ENCODE measurements at regions not wholly inside any gene's neighbourhood (a gene's known extent, or its start where the extent isn't known, plus 50 kb on each side); places are given as distances from the start of the nearest gene placed in this dataset.

DNA sequence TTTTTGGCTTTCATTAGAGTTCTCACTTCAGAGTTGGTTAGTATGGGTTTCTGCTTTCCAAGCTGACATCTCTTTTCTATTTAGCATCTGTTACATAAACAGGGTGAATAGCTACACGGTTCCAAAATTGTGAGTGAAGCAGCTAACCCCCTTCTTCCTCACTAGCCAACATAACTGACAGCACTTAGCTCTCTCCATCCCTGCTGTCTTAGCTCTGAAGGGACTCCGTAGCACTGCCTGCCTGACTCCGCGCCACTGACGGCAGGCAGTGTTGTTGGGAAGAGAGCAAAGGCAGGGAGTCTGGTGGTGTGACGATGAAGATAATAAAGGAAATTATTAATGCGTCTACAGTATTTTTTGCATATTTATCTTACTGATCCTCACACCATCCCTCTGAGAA lies 247.0 kb downstream of the PTBP2 start:
- POLR2A ChIA-PET: no interaction called here
- Histone ChIP-seq H3K4me1 (ENCODE audit: control insufficient read depth, insufficient read depth, low read length) (0 out of 2 replicates have a peak, but pooled peaks cover 3% of the 10 kb centered on the region), H3K36me3 (ENCODE audit: control insufficient read depth in 2 of 2, insufficient read depth in 1 of 2, low read length in 2 of 2) (no peaks in the 10 kb centered on the region), H3K4me3 (ENCODE audit: low read depth, low read length) (no peak overlapping the region), H3K27ac (ENCODE audit: extremely low read depth, low read depth, low read length) (no peak overlapping the region), H3K9me3 (ENCODE audit: control insufficient read depth, insufficient read depth, low read depth, low read length) (no peaks in the 10 kb centered on the region)
- CTCF ChIA-PET: interaction anchor here (0.6 to 0.7 kb wide), 2 partner anchors 85 to 126 kb away, joined by 3 to 4 read pairs; no protein-coding TSS in a partner anchor
- no peak for TF ChIP-seq ZXDB (tag by site-specific recombination; IDR thresholded peaks at IDR 0.05)

DNA sequence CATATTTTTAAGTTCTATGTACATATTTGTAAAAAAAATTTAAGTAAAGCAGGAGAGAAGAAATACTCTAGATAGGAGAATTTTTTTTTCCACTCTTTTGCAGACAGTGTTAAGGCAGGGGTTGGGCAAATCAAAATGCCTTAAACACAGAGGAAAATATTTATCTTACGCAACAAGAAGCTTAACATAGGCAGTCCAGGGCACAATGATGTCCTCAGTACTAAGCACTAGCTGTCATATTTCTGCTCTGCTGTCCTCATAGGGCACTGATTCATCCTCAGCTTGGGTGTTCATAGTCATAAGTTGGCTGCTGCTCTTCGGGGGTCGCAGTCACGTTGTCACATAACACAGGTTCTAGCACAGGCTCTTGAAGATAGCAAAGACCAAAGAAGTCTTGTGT lies 247.4 kb downstream of the PTBP2 start:
- no peak overlapping the region for H3K27ac ChIP-seq (ENCODE audit: extremely low read depth, low read depth, low read length)
- no peaks in the 10 kb centered on the region for H3K9me3 ChIP-seq (ENCODE audit: control insufficient read depth, insufficient read depth, low read depth, low read length)
- POLR2A ChIA-PET: no interaction called here
- 0 out of 2 replicates have a peak, but pooled peaks cover 3% of the 10 kb centered on the region for H3K4me1 ChIP-seq (ENCODE audit: control insufficient read depth, insufficient read depth, low read length)
- H3K4me3 ChIP-seq (ENCODE audit: low read depth, low read length): no peak overlapping the region
- TF ChIP-seq ZBTB20 (tag by site-specific recombination; IDR thresholded peaks at IDR 0.05) (no peak), MEIS1 (CRISPR knock-in tag; IDR thresholded peaks at IDR 0.05; ENCODE audit: borderline replicate concordance) (no peak), ZNF514 (tag by site-specific recombination; IDR thresholded peaks at IDR 0.05) (no peak), ZSCAN30 (tag by site-specific recombination; IDR thresholded peaks at IDR 0.05) (no peak)
- CTCF ChIA-PET: interaction anchor here (0.7 to 1.5 kb wide), 2 partner anchors 82 to 84 kb away, joined by 3 to 7 read pairs; no protein-coding TSS in a partner anchor
- no peaks in the 10 kb centered on the region for H3K36me3 ChIP-seq (ENCODE audit: control insufficient read depth in 2 of 2, insufficient read depth in 1 of 2, low read length in 2 of 2)

DNA sequence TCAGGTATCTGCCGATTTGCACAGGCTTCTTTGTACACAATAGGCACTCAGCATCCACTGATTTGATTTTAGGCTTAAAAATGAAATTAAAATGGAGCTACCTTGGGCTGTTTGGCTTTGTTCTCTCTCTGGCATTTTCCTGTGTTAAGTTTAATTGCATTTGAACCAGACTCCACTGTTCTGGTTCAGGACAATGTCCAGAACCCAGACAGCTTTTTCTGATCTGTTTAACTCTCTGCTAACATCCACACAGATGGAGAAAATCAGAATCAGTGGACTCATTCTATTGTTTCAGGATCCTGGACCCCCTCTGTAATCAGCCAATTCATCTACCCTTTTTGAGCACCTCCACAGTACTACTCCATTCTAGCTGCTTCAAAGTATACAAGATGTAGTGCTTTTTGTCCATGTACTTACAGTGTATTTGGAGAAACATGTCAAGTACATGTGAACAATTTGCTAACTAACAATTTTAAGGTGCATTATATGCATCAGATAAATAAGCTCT lies 248.1 kb downstream of the PTBP2 start:
- ChIA-PET POLR2A (no interaction called here), CTCF (interaction anchor here (0.6 to 1.5 kb wide), 3 partner anchors 81 to 1498 kb away, joined by 3 to 7 read pairs (median 5); no protein-coding TSS in a partner anchor)
- TF ChIP-seq ZNF292 (tag by site-specific recombination; IDR thresholded peaks at IDR 0.05; ENCODE audit: borderline replicate concordance, low read depth): no peak
- no peak for TF ChIP-seq ZNF501 (tag by site-specific recombination; IDR thresholded peaks at IDR 0.05)
- TF ChIP-seq ZNF660 (tag by site-specific recombination; IDR thresholded peaks at IDR 0.05): no peak
- TF ChIP-seq ZNF132 (tag by site-specific recombination; IDR thresholded peaks at IDR 0.05; ENCODE audit: borderline replicate concordance): no peak
- TF ChIP-seq ZNF600 (tag by site-specific recombination; IDR thresholded peaks at IDR 0.05): no peak
- TF ChIP-seq, protein P1, sequence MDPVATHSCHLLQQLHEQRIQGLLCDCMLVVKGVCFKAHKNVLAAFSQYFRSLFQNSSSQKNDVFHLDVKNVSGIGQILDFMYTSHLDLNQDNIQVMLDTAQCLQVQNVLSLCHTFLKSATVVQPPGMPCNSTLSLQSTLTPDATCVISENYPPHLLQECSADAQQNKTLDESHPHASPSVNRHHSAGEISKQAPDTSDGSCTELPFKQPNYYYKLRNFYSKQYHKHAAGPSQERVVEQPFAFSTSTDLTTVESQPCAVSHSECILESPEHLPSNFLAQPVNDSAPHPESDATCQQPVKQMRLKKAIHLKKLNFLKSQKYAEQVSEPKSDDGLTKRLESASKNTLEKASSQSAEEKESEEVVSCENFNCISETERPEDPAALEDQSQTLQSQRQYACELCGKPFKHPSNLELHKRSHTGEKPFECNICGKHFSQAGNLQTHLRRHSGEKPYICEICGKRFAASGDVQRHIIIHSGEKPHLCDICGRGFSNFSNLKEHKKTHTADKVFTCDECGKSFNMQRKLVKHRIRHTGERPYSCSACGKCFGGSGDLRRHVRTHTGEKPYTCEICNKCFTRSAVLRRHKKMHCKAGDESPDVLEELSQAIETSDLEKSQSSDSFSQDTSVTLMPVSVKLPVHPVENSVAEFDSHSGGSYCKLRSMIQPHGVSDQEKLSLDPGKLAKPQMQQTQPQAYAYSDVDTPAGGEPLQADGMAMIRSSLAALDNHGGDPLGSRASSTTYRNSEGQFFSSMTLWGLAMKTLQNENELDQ (tag by site-specific recombination; IDR thresholded peaks at IDR 0.05; ENCODE audit: low read depth): no peak
- TF ChIP-seq ZNF248 (tag by site-specific recombination; IDR thresholded peaks at IDR 0.05): no peak
- no peak for TF ChIP-seq ZNF530 (tag by site-specific recombination; IDR thresholded peaks at IDR 0.05; ENCODE audit: low read depth)
- Histone ChIP-seq H3K4me1 (ENCODE audit: control insufficient read depth, insufficient read depth, low read length) (0 out of 2 replicates have a peak, but pooled peaks cover 3% of the 10 kb centered on the region), H3K9me3 (ENCODE audit: control insufficient read depth, insufficient read depth, low read depth, low read length) (no peaks in the 10 kb centered on the region), H3K27ac (ENCODE audit: extremely low read depth, low read depth, low read length) (no peak overlapping the region), H3K4me3 (ENCODE audit: low read depth, low read length) (no peak overlapping the region), H3K36me3 (ENCODE audit: control insufficient read depth in 2 of 2, insufficient read depth in 1 of 2, low read length in 2 of 2) (no peaks in the 10 kb centered on the region)

DNA sequence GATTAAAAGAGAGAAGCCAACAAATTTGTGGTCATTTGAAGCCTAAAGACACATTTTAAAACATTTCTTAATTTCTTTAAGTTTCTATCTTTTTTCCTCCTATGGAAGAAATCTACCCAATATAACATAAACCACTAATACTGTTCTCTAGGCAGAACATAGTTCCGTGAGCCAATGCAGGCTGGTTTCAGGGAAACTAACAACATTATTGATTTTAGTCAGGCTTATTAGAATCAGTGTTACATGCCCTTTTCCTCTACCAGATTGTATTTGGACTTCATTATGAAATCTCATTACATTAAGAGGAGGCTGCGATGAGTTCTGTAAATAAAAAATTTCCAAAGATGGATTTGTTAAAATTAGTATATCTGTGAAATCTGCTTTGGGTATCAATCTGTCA lies 249.9 kb downstream of the PTBP2 start:
- Histone ChIP-seq H3K36me3 (ENCODE audit: control insufficient read depth in 2 of 2, insufficient read depth in 1 of 2, low read length in 2 of 2) (no peaks in the 10 kb centered on the region), H3K27ac (ENCODE audit: extremely low read depth, low read depth, low read length) (no peak overlapping the region), H3K4me1 (ENCODE audit: control insufficient read depth, insufficient read depth, low read length) (0 out of 2 replicates have a peak, but pooled peaks cover 3% of the 10 kb centered on the region), H3K9me3 (ENCODE audit: control insufficient read depth, insufficient read depth, low read depth, low read length) (no peaks in the 10 kb centered on the region), H3K4me3 (ENCODE audit: low read depth, low read length) (no peak overlapping the region)
- ChIA-PET CTCF (no interaction called here), POLR2A (no interaction called here)
- TF ChIP-seq ZNF654 (tag by site-specific recombination; IDR thresholded peaks at IDR 0.05; ENCODE audit: low read depth) (no peak), HOXD13 (CRISPR knock-in tag; IDR thresholded peaks at IDR 0.05; ENCODE audit: borderline replicate concordance) (no peak), ZNF561 (tag by site-specific recombination; IDR thresholded peaks at IDR 0.05; ENCODE audit: borderline replicate concordance) (no peak), ZNF335 (tag by site-specific recombination; conservative IDR thresholded peaks at IDR 0.05) (no peak), ZNF394 (tag by site-specific recombination; IDR thresholded peaks at IDR 0.05; ENCODE audit: borderline replicate concordance) (no peak), ZNF707 (tag by site-specific recombination; IDR thresholded peaks at IDR 0.05) (no peak), ZNF514 (tag by site-specific recombination; IDR thresholded peaks at IDR 0.05) (no peak), ZNF571 (tag by site-specific recombination; IDR thresholded peaks at IDR 0.05) (no peak), SP3 (tag by site-specific recombination; IDR thresholded peaks at IDR 0.05) (no peak)
- TF ChIP-seq, protein P2, sequence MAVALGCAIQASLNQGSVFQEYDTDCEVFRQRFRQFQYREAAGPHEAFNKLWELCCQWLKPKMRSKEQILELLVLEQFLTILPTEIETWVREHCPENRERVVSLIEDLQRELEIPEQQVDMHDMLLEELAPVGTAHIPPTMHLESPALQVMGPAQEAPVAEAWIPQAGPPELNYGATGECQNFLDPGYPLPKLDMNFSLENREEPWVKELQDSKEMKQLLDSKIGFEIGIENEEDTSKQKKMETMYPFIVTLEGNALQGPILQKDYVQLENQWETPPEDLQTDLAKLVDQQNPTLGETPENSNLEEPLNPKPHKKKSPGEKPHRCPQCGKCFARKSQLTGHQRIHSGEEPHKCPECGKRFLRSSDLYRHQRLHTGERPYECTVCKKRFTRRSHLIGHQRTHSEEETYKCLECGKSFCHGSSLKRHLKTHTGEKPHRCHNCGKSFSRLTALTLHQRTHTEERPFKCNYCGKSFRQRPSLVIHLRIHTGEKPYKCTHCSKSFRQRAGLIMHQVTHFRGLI (tag by site-specific recombination; IDR thresholded peaks at IDR 0.05): no peak
- TF ChIP-seq, protein P3, sequence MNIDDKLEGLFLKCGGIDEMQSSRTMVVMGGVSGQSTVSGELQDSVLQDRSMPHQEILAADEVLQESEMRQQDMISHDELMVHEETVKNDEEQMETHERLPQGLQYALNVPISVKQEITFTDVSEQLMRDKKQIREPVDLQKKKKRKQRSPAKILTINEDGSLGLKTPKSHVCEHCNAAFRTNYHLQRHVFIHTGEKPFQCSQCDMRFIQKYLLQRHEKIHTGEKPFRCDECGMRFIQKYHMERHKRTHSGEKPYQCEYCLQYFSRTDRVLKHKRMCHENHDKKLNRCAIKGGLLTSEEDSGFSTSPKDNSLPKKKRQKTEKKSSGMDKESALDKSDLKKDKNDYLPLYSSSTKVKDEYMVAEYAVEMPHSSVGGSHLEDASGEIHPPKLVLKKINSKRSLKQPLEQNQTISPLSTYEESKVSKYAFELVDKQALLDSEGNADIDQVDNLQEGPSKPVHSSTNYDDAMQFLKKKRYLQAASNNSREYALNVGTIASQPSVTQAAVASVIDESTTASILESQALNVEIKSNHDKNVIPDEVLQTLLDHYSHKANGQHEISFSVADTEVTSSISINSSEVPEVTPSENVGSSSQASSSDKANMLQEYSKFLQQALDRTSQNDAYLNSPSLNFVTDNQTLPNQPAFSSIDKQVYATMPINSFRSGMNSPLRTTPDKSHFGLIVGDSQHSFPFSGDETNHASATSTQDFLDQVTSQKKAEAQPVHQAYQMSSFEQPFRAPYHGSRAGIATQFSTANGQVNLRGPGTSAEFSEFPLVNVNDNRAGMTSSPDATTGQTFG (tag by site-specific recombination; IDR thresholded peaks at IDR 0.05; ENCODE audit: borderline replicate concordance): no peak

All from HEK293 (cell line).